K562 (cell line): ENCODE measurements at regions not wholly inside any gene's neighbourhood (a gene's known extent, or its start where the extent isn't known, plus 50 kb on each side); places are given as distances from the start of the nearest gene placed in this dataset.

Experiments used
- ATAC-seq: fragments of 200-7000 bp; cut with Tn5 transposase; 3 replicates; pipeline ENCODE4 v1.9.1; 2020; ENCODE audit warnings: moderate library complexity
- BruUV-seq: library from RNA; stranded (reverse); fragments of 400-500 nt; replicated peaks from 2 replicates; lab custom pipeline; 2021; lab: Mats Ljungman, UMichigan
- CTCF ChIA-PET: fragments of 300-600 bp; formaldehyde crosslinking; extraction: SDS; loops from one replicate; lab custom pipeline; 2021; ENCODE audit warnings: low intra/inter-chr PET ratio; lab: Yijun Ruan, JAX
- POLR2A ChIA-PET: fragments of 300-600, 350-650 bp; sonication (Branson Sonifier 250); formaldehyde crosslinking; extraction: SDS; loops from one replicate; lab custom pipeline; 2021; ENCODE audit warnings: antibody characterized with exemption, inconsistent platforms; lab: Yijun Ruan, JAX
- DNase-seq, 4 experiments: peaks; one replicate each; pipeline versions ENCODE4 v3.0.0 to v3.0.0-alpha.2; 2011 to 2018; ENCODE audit warnings: low spot score in 3 of 4, mixed read lengths in 3 of 4; ENCODE audit errors: extremely low read depth in 1 of 4
- FAIRE-seq: peaks from 2 replicates; lab custom pipeline; 2011; peaks lifted over from hg19 to GRCh38; lab: Jason Lieb, UNC
- H2AFZ ChIP-seq: 2 replicates; pipeline ENCODE4 v1.6.0; 2011; ENCODE audit warnings: low read depth, low read length, control low read depth, inconsistent platforms
- H3K27ac ChIP-seq: fragments of 200-600 bp; 3 replicates; pipeline ENCODE4 v1.8.0; 2011; ENCODE audit warnings: low read depth, mild to moderate bottlenecking, control low read depth, inconsistent platforms, low read length, moderate library complexity, mixed read lengths; ENCODE audit errors: extremely low read depth
- H3K27me3 ChIP-seq, 2 experiments: fragments of 300-600 bp in 1 of 2; 2 replicates in 1 of 2; 3 replicates in 1 of 2; pipeline versions ENCODE4 v1.6.0 to v1.8.0; 2011; ENCODE audit warnings: inconsistent platforms in 2 of 2, low read length in 2 of 2, mild to moderate bottlenecking in 1 of 2, mixed read lengths in 1 of 2, moderate library complexity in 1 of 2; ENCODE audit not compliant: control insufficient read depth in 2 of 2, insufficient read depth in 2 of 2
- H3K36me3 ChIP-seq: fragments of 300-600 bp; 3 replicates; pipeline ENCODE4 v1.8.0; 2011; ENCODE audit warnings: mild to moderate bottlenecking, low read length, inconsistent platforms; ENCODE audit not compliant: control insufficient read depth, insufficient read depth
- H3K4me1 ChIP-seq, 2 experiments: fragments of 200-600 bp in 1 of 2; replicated peaks in 1 of 2; 2 replicates in 1 of 2; 3 replicates in 1 of 2; pipeline versions ENCODE4 v1.5.1 to v1.8.0; 2011; ENCODE audit warnings: inconsistent platforms in 2 of 2, low read length in 2 of 2, mild to moderate bottlenecking in 1 of 2, mixed read lengths in 1 of 2, moderate library complexity in 1 of 2; ENCODE audit not compliant: control insufficient read depth in 2 of 2, insufficient read depth in 2 of 2
- H3K4me2 ChIP-seq: 2 replicates; pipeline ENCODE4 v1.6.1; 2011; ENCODE audit warnings: low read length, control low read depth, inconsistent platforms, mixed read lengths; ENCODE audit not compliant: insufficient read depth
- H3K4me3 ChIP-seq: fragments of 200-600 bp; sonication (generic), shearing (Covaris generic); 2 replicates; pipeline ENCODE4 v1.5.1; 2016; ENCODE audit warnings: control low read depth, inconsistent platforms
- H3K79me2 ChIP-seq: fragments of 200-600 bp; 3 replicates; pipeline ENCODE4 v1.8.0; 2011; ENCODE audit warnings: low read length, inconsistent platforms; ENCODE audit not compliant: control insufficient read depth, insufficient read depth
- H3K9ac ChIP-seq, 2 experiments: 2 replicates each; pipeline versions ENCODE4 v1.6.0 to v1.6.1; 2011; ENCODE audit warnings: low read depth in 2 of 2, low read length in 2 of 2, control low read depth in 1 of 2, inconsistent platforms in 1 of 2, mild to moderate bottlenecking in 1 of 2, mixed read lengths in 1 of 2; ENCODE audit not compliant: insufficient read depth in 1 of 2
- H3K9me1 ChIP-seq: one replicate; pipeline ENCODE4 v1.6.0; 2011; ENCODE audit warnings: inconsistent platforms, mild to moderate bottlenecking, low read length, moderate library complexity; ENCODE audit not compliant: control insufficient read depth, insufficient read depth
- H3K9me3 ChIP-seq: replicated peaks from 2 replicates; pipeline ENCODE4 v1.5.1; 2011; ENCODE audit warnings: low read depth, low read length, inconsistent platforms; ENCODE audit not compliant: control insufficient read depth, insufficient read depth
- H4K20me1 ChIP-seq: replicated peaks from 2 replicates; pipeline ENCODE4 v1.6.1; 2011; ENCODE audit warnings: low read length, inconsistent platforms, mixed read lengths; ENCODE audit not compliant: control insufficient read depth, insufficient read depth
- YY1 ChIP-seq, 3 experiments: IDR thresholded peaks; 2 replicates each; pipeline ENCODE4 v1.6.1; 2011; ENCODE audit warnings: low read length in 2 of 3, mild to moderate bottlenecking in 2 of 3, moderate library complexity in 2 of 3, borderline replicate concordance in 1 of 3, control low read depth in 1 of 3, low read depth in 1 of 3; ENCODE audit not compliant: insufficient read depth in 3 of 3, insufficient replicate concordance in 2 of 3, control insufficient read depth in 1 of 3, insufficient read length in 1 of 3; ENCODE audit errors: extremely low read depth in 1 of 3
- WGBS: fragments of 100-300 bp; shearing (Covaris generic); methylation state at CpG from one replicate; pipeline ENCODE4 v1.1.6; 2016; ENCODE audit warnings: low coverage, mixed read lengths; ENCODE audit not compliant: insufficient coverage; ENCODE audit errors: missing lambda C conversion rate; 5-methylcytosine and 5-hydroxymethylcytosine counted together
- in situ Hi-C: fragments of 300-500 bp; cut with MboI; formaldehyde crosslinking; loops from 4 replicates; pipeline ENCODE4 v1.15.0; 2018; ENCODE audit warnings: inconsistent platforms, mixed read lengths
- intact Hi-C: fragments of 100-400 bp; cut with micrococcal nuclease; formaldehyde crosslinking; loops from 2 replicates; pipeline ENCODE4 v1.14.2; 2022
- TF ChIP-seq, protein P1 (sequence below): fragments of 250-450 bp; sonication (Bioruptor Pico); IDR thresholded peaks from 2 replicates; pipeline ENCODE4 v1.8.0; 2022; ENCODE audit warnings: inconsistent platforms, mild to moderate bottlenecking, moderate library complexity, borderline replicate concordance

DNA sequence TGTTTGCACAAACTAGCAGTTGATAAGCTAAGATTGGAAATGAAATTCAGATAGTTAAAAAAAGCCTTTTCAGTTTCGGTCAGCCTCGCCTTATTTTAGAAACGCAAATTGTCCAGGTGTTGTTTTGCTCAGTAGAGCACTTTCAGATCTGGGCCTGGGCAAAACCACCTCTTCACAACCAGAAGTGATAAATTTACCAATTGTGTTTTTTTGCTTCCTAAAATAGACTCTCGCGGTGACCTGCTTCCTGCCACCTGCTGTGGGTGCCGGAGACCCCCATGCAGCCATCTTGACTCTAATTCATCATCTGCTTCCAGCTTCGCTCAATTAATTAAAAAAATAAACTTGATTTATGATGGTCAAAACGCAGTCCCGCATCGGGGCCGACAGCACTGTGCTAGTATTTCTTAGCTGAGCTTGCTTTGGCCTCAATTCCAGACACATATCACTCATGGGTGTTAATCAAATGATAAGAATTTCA, 335.6 kb downstream of the TMEM121 start:
- Histone ChIP-seq H3K9me3 (no peaks in the 10 kb centered on the region), H3K4me3 (no peak overlapping the region), H3K4me1 (no peaks in the 10 kb centered on the region), H3K36me3 (no peaks in the 10 kb centered on the region), H4K20me1 (no peaks in the 10 kb centered on the region), H3K79me2 (no peaks in the 10 kb centered on the region), H3K4me2 (no peak overlapping the region), H3K27ac (no peak overlapping the region), H2AFZ (no peak overlapping the region), H3K9ac (no peak overlapping the region), H3K9me1 (no peaks in the 10 kb centered on the region), H3K27me3 (peaks cover 3 to 12% of the 10 kb centered on the region in 2 experiments; a peak in 3 of 5 replicates)
- ChIA-PET CTCF (no interaction called here), POLR2A (no interaction called here)
- WGBS = 1% methylated on average over 11 of the region's 11 CpGs
- DNase-seq (no peak), FAIRE-seq (no peak), ATAC-seq (no peak)
- BruUV-seq = no TSS peak
- TF ChIP-seq, protein P1, sequence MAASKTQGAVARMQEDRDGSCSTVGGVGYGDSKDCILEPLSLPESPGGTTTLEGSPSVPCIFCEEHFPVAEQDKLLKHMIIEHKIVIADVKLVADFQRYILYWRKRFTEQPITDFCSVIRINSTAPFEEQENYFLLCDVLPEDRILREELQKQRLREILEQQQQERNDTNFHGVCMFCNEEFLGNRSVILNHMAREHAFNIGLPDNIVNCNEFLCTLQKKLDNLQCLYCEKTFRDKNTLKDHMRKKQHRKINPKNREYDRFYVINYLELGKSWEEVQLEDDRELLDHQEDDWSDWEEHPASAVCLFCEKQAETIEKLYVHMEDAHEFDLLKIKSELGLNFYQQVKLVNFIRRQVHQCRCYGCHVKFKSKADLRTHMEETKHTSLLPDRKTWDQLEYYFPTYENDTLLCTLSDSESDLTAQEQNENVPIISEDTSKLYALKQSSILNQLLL = no peak
- peak in 1 of 3 experiments; percentile 15 for TF ChIP-seq YY1 (IDR thresholded peaks at IDR 0.05; ENCODE audit: borderline replicate concordance in 1 of 3, control insufficient read depth in 1 of 3, extremely low read depth in 1 of 3, insufficient read depth in 3 of 3, insufficient read length in 1 of 3, insufficient replicate concordance in 2 of 3, low read depth in 1 of 3, low read length in 2 of 3)
- in situ Hi-C loops = no loop called here
- intact Hi-C loops = no loop called here
